Tibial artery (tissue), 4 donors: ENCODE measurements at regions not wholly inside any gene's neighbourhood (a gene's known extent, or its start where the extent isn't known, plus 50 kb on each side); places are given as distances from the start of the nearest gene placed in this dataset.

ENCODE experiments used
- DNase-seq, 2 donors: peaks; one replicate each; pipeline ENCODE4 v3.0.0-alpha.2; 2019
- H3K27ac ChIP-seq, 2 donors: fragments of 200-600 bp; sonication (generic) in 1 of 2; 1 replicate in 1 of 2; 2 replicates in 1 of 2; pipeline ENCODE4 v1.5.1; 2018 to 2019; ENCODE audit warnings: mild to moderate bottlenecking in 1 of 2
- H3K27me3 ChIP-seq, 2 donors: fragments of 200-600 bp; sonication (generic) in 1 of 2; one replicate each; pipeline versions ENCODE4 v1.5.1 to v1.6.0; 2016 to 2019
- H3K36me3 ChIP-seq, 3 donors: fragments of 200-600 bp; sonication (generic) in 2 of 3; one replicate each; pipeline ENCODE4 v1.5.1; 2016 to 2019; ENCODE audit warnings: mild to moderate bottlenecking in 2 of 3
- H3K4me1 ChIP-seq, 4 donors: fragments of 200-600 bp; sonication (generic) in 2 of 4; 1 replicate in 3 of 4; 2 replicates in 1 of 4; pipeline ENCODE4 v1.5.1; 2016 to 2019
- H3K4me3 ChIP-seq, 2 donors: fragments of 200-600 bp; sonication (generic) in 1 of 2; 1 replicate in 1 of 2; 2 replicates in 1 of 2; pipeline ENCODE4 v1.5.1; 2018 to 2019; ENCODE audit warnings: mild to moderate bottlenecking in 2 of 2
- H3K9me3 ChIP-seq, 3 donors: fragments of 200-600 bp; sonication (generic) in 1 of 3; one replicate each; pipeline ENCODE4 v1.5.1; 2016 to 2019
- intact Hi-C: fragments of 100-400 bp; cut with DNase I; formaldehyde crosslinking; loops from one replicate; pipeline ENCODE4 v1.15.0; 2023; ENCODE audit warnings: low total_unique reads
- TF ChIP-seq, protein P1 (sequence below), 2 experiments: fragments of 200-600 bp in 1 of 2; fragments of 450-650 bp in 1 of 2; IDR thresholded peaks; one replicate each; pipeline ENCODE4 v1.5.1; 2017 to 2019; ENCODE audit warnings: antibody characterized with exemption in 2 of 2, mild to moderate bottlenecking in 1 of 2, moderate library complexity in 1 of 2

DNA sequence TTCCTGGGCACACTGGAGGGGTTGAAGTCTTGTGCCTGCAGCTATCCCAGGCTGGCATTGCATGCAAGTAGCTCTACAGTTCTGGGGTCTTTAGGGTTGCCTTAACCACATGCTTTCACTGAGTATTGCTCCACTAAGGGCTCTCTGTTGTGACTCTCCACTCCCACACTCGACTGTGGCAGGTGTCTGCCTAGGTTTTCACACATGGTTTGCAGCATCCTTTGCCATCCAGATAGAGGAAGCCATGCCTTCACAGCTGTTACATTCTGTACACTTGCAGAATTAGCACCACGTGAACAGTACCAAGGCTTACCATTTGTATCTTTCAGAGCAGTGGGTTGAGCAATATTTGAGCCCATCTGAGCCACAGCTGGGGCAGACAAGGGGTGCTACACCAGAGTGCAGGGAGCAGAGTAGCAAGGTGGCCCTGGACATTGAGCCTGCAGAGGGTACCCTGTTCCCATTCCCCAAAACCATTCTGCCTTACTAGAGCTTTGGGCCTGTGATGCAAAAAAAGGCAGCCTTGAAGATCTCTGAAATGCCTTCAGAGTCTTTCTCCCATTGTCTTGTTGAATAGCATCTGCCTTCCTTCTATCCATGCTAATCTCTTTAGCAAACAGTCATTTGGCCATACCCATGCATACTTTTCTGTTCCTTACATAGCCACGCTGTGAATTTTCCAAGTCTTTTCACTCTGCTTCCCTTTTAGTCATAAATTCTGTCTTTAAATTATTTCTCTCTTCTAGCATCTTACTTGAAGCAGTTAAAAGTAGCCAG, 95.2 kb upstream of the PLCL2 start:
- TF ChIP-seq, protein P1, sequence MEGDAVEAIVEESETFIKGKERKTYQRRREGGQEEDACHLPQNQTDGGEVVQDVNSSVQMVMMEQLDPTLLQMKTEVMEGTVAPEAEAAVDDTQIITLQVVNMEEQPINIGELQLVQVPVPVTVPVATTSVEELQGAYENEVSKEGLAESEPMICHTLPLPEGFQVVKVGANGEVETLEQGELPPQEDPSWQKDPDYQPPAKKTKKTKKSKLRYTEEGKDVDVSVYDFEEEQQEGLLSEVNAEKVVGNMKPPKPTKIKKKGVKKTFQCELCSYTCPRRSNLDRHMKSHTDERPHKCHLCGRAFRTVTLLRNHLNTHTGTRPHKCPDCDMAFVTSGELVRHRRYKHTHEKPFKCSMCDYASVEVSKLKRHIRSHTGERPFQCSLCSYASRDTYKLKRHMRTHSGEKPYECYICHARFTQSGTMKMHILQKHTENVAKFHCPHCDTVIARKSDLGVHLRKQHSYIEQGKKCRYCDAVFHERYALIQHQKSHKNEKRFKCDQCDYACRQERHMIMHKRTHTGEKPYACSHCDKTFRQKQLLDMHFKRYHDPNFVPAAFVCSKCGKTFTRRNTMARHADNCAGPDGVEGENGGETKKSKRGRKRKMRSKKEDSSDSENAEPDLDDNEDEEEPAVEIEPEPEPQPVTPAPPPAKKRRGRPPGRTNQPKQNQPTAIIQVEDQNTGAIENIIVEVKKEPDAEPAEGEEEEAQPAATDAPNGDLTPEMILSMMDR (IDR thresholded peaks at IDR 0.05) = no peak
- Histone ChIP-seq H3K27ac (no peak overlapping the region), H3K27me3 (no peaks in the 10 kb centered on the region), H3K36me3 (no peaks in the 10 kb centered on the region), H3K4me3 (no peak overlapping the region), H3K9me3 (no peaks in the 10 kb centered on the region), H3K4me1 (no peaks in the 10 kb centered on the region)
- DNase-seq = no peak
- intact Hi-C loops = loop anchor here (5.0 kb wide), 1 partner anchor 1882 kb away; no protein-coding TSS in a partner anchor

DNA sequence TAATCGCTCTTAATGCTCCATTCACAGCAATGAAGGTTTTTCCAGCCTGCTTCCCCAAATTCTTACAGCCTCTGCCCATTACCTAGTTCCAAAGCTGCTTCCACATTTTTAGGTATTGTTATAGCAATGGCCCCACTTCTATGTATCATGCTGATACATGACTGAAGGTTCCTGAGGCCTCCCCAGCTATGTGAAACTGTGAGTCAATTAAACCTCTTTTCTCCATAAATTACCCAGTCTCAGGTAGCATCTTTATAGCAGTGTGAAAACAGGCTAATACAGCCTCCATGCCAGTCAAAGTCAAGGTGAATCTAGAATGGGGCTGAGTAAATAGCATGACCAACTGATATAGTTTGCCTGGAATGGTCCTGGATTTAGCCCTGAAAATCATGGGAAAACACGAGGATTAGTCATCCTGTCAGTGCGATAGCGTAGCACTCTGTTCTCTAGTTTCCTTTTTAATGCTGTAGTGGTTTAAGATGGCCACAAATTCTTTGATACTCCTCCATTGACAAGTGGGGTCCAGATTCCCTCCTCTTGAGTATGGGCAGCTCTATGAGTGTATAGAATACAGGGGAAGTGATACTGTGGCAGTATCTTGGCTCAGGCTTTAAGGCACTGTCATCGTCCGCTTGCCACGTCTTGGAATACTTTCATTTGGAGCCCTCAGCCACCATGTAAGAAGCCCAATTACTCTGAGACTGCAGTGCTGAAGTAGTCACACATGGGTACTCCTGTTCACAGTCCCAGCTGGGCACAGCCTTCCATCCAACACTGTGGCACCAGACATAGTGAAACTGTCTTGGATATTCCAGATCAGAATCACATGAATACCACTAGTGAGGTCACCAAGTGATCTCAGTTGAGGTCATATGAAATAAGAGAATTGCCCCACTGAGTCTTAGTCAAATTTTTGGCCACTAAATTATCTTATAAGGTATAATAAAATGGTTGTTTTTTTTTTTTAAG, 94.0 kb upstream of the PLCL2 start:
- no peak overlapping the region for H3K27ac ChIP-seq
- DNase-seq = no peak
- no peaks in the 10 kb centered on the region for H3K9me3 ChIP-seq
- intact Hi-C loops = no loop called here
- H3K4me3 ChIP-seq = no peak overlapping the region
- TF ChIP-seq, protein P1 (IDR thresholded peaks at IDR 0.05) = no peak
- H3K36me3 ChIP-seq = no peaks in the 10 kb centered on the region
- H3K27me3 ChIP-seq = no peaks in the 10 kb centered on the region
- H3K4me1 ChIP-seq = no peaks in the 10 kb centered on the region

DNA sequence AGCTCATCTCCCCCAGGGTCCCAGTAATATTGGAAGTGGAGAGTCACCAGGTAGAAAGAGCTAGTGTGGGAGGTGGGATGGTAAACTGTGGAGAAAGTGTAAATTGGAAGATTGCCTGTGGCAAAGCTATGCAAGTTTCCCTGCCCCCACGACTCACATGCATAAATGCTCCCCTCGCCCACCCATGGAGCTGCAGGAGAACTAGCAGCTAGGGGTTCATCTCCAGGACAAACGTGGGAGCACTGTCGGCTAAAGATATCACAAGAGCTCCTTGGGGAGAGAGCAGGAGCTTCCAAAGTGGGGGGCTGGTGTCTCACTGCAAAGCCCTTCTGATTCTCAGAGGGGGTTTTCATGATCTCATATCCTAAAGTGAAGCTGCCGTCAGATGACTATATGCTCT, 91.4 kb upstream of the PLCL2 start:
- no peak overlapping the region for H3K27ac ChIP-seq
- no peaks in the 10 kb centered on the region for H3K27me3 ChIP-seq
- H3K4me1 ChIP-seq = no peaks in the 10 kb centered on the region
- no peak for DNase-seq
- no peaks in the 10 kb centered on the region for H3K9me3 ChIP-seq
- intact Hi-C loops = no loop called here
- TF ChIP-seq, protein P1 (IDR thresholded peaks at IDR 0.05) = no peak
- H3K36me3 ChIP-seq = no peaks in the 10 kb centered on the region
- H3K4me3 ChIP-seq = no peak overlapping the region

DNA sequence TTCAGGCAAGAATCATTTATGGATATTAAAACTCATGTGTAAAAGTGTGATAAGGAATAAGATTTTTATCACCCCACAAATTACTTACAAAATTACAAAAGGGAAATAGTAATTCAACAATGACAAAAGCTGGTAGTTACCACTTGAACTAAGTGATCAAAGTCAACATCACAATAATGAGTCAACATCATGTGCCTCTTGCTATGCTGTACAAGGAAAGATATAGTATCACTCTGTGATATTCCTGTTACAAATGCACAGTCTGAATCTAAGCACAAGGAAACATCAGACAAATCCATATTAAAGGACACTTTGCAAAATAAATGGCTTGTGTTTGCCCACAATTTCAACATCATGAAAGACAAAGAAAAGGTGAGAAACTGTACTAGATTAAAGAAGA, 90.5 kb upstream of the PLCL2 start:
- H3K27me3 ChIP-seq = no peaks in the 10 kb centered on the region
- H3K4me1 ChIP-seq = no peaks in the 10 kb centered on the region
- no peaks in the 10 kb centered on the region for H3K9me3 ChIP-seq
- no peak overlapping the region for H3K4me3 ChIP-seq
- no peak for DNase-seq
- TF ChIP-seq, protein P1 (IDR thresholded peaks at IDR 0.05) = no peak
- H3K36me3 ChIP-seq = no peaks in the 10 kb centered on the region
- no peak overlapping the region for H3K27ac ChIP-seq
- intact Hi-C loops = no loop called here

DNA sequence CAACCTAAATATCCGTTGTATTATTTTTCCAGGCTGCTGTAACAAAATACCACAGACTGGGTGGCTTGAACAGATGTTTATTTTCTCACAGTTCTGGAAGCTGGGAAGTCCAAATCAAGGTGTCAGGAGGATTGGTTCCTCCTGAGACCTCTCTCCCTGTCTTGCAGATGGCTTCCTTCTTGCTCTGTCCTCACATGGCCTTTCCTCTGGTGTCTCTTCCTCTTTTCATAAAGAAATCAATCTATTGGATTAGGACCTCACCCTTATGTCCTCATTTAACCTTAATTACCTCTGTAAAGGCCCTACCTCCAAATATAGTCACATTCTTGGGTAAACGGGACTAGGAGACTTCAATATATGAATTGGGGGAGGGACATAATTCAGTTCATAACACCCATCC, 89.2 kb upstream of the PLCL2 start:
- no peak for DNase-seq
- intact Hi-C loops = no loop called here
- TF ChIP-seq, protein P1 (IDR thresholded peaks at IDR 0.05) = no peak
- no peak overlapping the region for H3K4me3 ChIP-seq
- H3K27ac ChIP-seq = no peak overlapping the region
- H3K4me1 ChIP-seq = no peaks in the 10 kb centered on the region
- no peaks in the 10 kb centered on the region for H3K27me3 ChIP-seq
- H3K36me3 ChIP-seq = no peaks in the 10 kb centered on the region
- no peaks in the 10 kb centered on the region for H3K9me3 ChIP-seq
